AG04450 (cell line): ENCODE measurements at regions not wholly inside any gene's neighbourhood (a gene's known extent, or its start where the extent isn't known, plus 50 kb on each side); places are given as distances from the start of the nearest gene placed in this dataset.

Experiments used
- CTCF ChIA-PET: fragments of 300-600, 350-600 bp; formaldehyde crosslinking; extraction: SDS; loops from one replicate; lab custom pipeline; 2022; ENCODE audit warnings: antibody characterized with exemption, inconsistent platforms; lab: Charles Lee
- POLR2A ChIA-PET: fragments of 350-600 bp; formaldehyde crosslinking; extraction: SDS; loops from one replicate; lab custom pipeline; 2021; ENCODE audit warnings: antibody characterized with exemption, inconsistent platforms; lab: Yijun Ruan, JAX
- DNase-seq: peaks from one replicate; pipeline ENCODE4 v3.0.0-alpha.2; 2011; ENCODE audit warnings: low read depth, low spot score
- H3K27ac ChIP-seq: one replicate; pipeline ENCODE4 v1.5.1; 2012; ENCODE audit warnings: low read depth, low read length, control low read depth
- H3K27me3 ChIP-seq: one replicate; pipeline ENCODE4 v1.6.0; 2012; ENCODE audit warnings: low read length; ENCODE audit not compliant: control insufficient read depth, insufficient read depth
- H3K4me3 ChIP-seq: 2 replicates; pipeline ENCODE4 v1.5.1; 2011; ENCODE audit warnings: mild to moderate bottlenecking, low read depth, low read length, control low read depth
- H3K9me3 ChIP-seq: 2 replicates; pipeline ENCODE4 v1.5.1; 2012; ENCODE audit warnings: low read length; ENCODE audit not compliant: control insufficient read depth, insufficient read depth
- CTCF ChIP-seq: IDR thresholded peaks from 2 replicates; pipeline ENCODE4 v1.5.1; 2011; ENCODE audit warnings: low read depth, low read length, control low read depth, inconsistent platforms

GRCh38 chr2:38163579-38163978 is 87.6 kb upstream of the CYP1B1 start:
- H3K9me3 ChIP-seq, result no peaks in the 10 kb centered on the region
- no peak overlapping the region for H3K27ac ChIP-seq
- H3K27me3 ChIP-seq, result peaks cover 14% of the 10 kb centered on the region
- no peak overlapping the region for H3K4me3 ChIP-seq
- DNase-seq, result no peak
- TF ChIP-seq CTCF, result no peak
- ChIA-PET CTCF (no interaction called here), POLR2A (no interaction called here)

- TF ChIP-seq CTCF, result no peak
- DNase-seq, result no peak
- ChIA-PET POLR2A (no interaction called here), CTCF (no interaction called here)
- Histone ChIP-seq H3K27ac (no peak overlapping the region), H3K9me3 (no peaks in the 10 kb centered on the region), H3K27me3 (peaks cover 14% of the 10 kb centered on the region), H3K4me3 (no peak overlapping the region)
Observed at GRCh38 chr2:38163006-38163405, 87.1 kb upstream of the CYP1B1 start.

GRCh38 chr2:38160516-38160915 is 84.6 kb upstream of the CYP1B1 start:
- ChIA-PET POLR2A (no interaction called here), CTCF (no interaction called here)
- TF ChIP-seq CTCF, result no peak
- no peak overlapping the region for H3K27ac ChIP-seq
- H3K9me3 ChIP-seq, result no peaks in the 10 kb centered on the region
- H3K4me3 ChIP-seq, result no peak overlapping the region
- peaks cover 14% of the 10 kb centered on the region for H3K27me3 ChIP-seq
- no peak for DNase-seq

- Histone ChIP-seq H3K27ac (no peak overlapping the region), H3K9me3 (no peaks in the 10 kb centered on the region), H3K4me3 (no peak overlapping the region), H3K27me3 (peaks cover 14% of the 10 kb centered on the region)
- TF ChIP-seq CTCF, result no peak
- DNase-seq, result no peak
- ChIA-PET CTCF (no interaction called here), POLR2A (no interaction called here)
Observed at GRCh38 chr2:38159597-38159996, 83.6 kb upstream of the CYP1B1 start.

GRCh38 chr2:38159191-38159590 is 83.2 kb upstream of the CYP1B1 start:
- POLR2A ChIA-PET, result interaction anchor here (1.4 kb wide), 1 partner anchor 13 kb away, joined by 5 read pairs; no protein-coding TSS in a partner anchor
- no peaks in the 10 kb centered on the region for H3K9me3 ChIP-seq
- H3K27me3 ChIP-seq, result peaks cover 14% of the 10 kb centered on the region
- H3K4me3 ChIP-seq, result no peak overlapping the region
- CTCF ChIA-PET, result no interaction called here
- H3K27ac ChIP-seq, result no peak overlapping the region
- no peak for DNase-seq
- no peak for TF ChIP-seq CTCF
